ENCODE measurements at regions not wholly inside any gene's neighbourhood (a gene's known extent, or its start where the extent isn't known, plus 50 kb on each side); places are given as distances from the start of the nearest gene placed in this dataset.

GRCh38 chr22:33111491-33111890, 53.3 kb upstream of the SYN3 start:
- Histone ChIP-seq H3K36me3 (ENCODE audit: control insufficient read depth in 2 of 2, insufficient read depth in 2 of 2, low read length in 1 of 2) (no peaks in the 10 kb centered on the region), H3K9me3 (replicated peaks; ENCODE audit: control insufficient read depth, insufficient read depth, low read length) (no peaks in the 10 kb centered on the region), H3K4me3 (no peak overlapping the region), H4K20me1 (ENCODE audit: control insufficient read depth, insufficient read depth) (no peaks in the 10 kb centered on the region), H3K27ac (ENCODE audit: control insufficient read depth, insufficient read depth) (no peak overlapping the region), H2AFZ (ENCODE audit: control insufficient read depth, low read depth, low read length) (no peak overlapping the region), H3K4me2 (ENCODE audit: control insufficient read depth, insufficient read depth) (no peak overlapping the region), H3K79me2 (ENCODE audit: control insufficient read depth, insufficient read depth, low read length) (no peaks in the 10 kb centered on the region), H3K4me1 (ENCODE audit: control insufficient read depth, insufficient read depth, low read length) (no peaks in the 10 kb centered on the region), H3K9ac (ENCODE audit: control insufficient read depth, insufficient read depth, low read length) (no peak overlapping the region), H3K27me3 (replicated peaks in 1 of 2; ENCODE audit: control insufficient read depth in 2 of 2, insufficient read depth in 2 of 2, low read length in 1 of 2) (no peaks in the 10 kb centered on the region)
- no peak for ATAC-seq
- intact Hi-C loops (cut with micrococcal nuclease; ENCODE audit: unreplicated experiment) (no loop called here), in situ Hi-C loops (cut with MboI) (no loop called here)
- WGBS (ENCODE audit: insufficient coverage, insufficient replicate concordance, low lambda C conversion rate, missing lambda C conversion rate), result 7% methylated on average over 4 of the region's 4 CpGs
- no peak for FAIRE-seq
- ChIA-PET CTCF (interaction anchor here (1.0 to 1.5 kb wide), 2 partner anchors 28 to 92 kb away, joined by 3 read pairs; no protein-coding TSS in a partner anchor), SMC1A (ENCODE audit: uncharacterized antibody, unreplicated experiment) (no interaction called here), POLR2A (no interaction called here), RAD21 (ENCODE audit: unreplicated experiment) (no interaction called here)
- no peak for DNase-seq (ENCODE audit: low read depth, low spot score)
- TF ChIP-seq ZNF274 (IDR thresholded peaks at IDR 0.05; ENCODE audit: insufficient read depth, insufficient read length), result no peak
- no peak for TF ChIP-seq PRDM15 (CRISPR knock-in tag; IDR thresholded peaks at IDR 0.05)
- BruUV-seq (replicated peaks), result no TSS peak

GRCh38 chr22:33110562-33111163, 52.5 kb upstream of the SYN3 start:
- ChIA-PET CTCF (interaction anchor here (1.0 kb wide), 1 partner anchor 93 kb away, joined by 3 read pairs; no protein-coding TSS in a partner anchor), RAD21 (ENCODE audit: unreplicated experiment) (no interaction called here), SMC1A (ENCODE audit: uncharacterized antibody, unreplicated experiment) (no interaction called here), POLR2A (no interaction called here)
- Histone ChIP-seq H3K4me3 (no peak overlapping the region), H4K20me1 (ENCODE audit: control insufficient read depth, insufficient read depth) (no peaks in the 10 kb centered on the region), H3K4me1 (ENCODE audit: control insufficient read depth, insufficient read depth, low read length) (no peaks in the 10 kb centered on the region), H2AFZ (ENCODE audit: control insufficient read depth, low read depth, low read length) (no peak overlapping the region), H3K27ac (ENCODE audit: control insufficient read depth, insufficient read depth) (no peak overlapping the region), H3K36me3 (ENCODE audit: control insufficient read depth in 2 of 2, insufficient read depth in 2 of 2, low read length in 1 of 2) (no peaks in the 10 kb centered on the region), H3K9me3 (replicated peaks; ENCODE audit: control insufficient read depth, insufficient read depth, low read length) (no peaks in the 10 kb centered on the region), H3K4me2 (ENCODE audit: control insufficient read depth, insufficient read depth) (no peak overlapping the region), H3K27me3 (replicated peaks in 1 of 2; ENCODE audit: control insufficient read depth in 2 of 2, insufficient read depth in 2 of 2, low read length in 1 of 2) (no peaks in the 10 kb centered on the region), H3K79me2 (ENCODE audit: control insufficient read depth, insufficient read depth, low read length) (no peaks in the 10 kb centered on the region), H3K9ac (ENCODE audit: control insufficient read depth, insufficient read depth, low read length) (no peak overlapping the region)
- DNase-seq (ENCODE audit: low read depth, low spot score) (no peak), ATAC-seq (no peak), FAIRE-seq (no peak)
- intact Hi-C loops (cut with micrococcal nuclease; ENCODE audit: unreplicated experiment) (no loop called here), in situ Hi-C loops (cut with MboI) (no loop called here)
- BruUV-seq (replicated peaks), result no TSS peak
- WGBS (ENCODE audit: insufficient coverage, insufficient replicate concordance, low lambda C conversion rate, missing lambda C conversion rate), result 53% methylated on average over 7 of the region's 7 CpGs
- TF ChIP-seq ELK1 (IDR thresholded peaks at IDR 0.05; ENCODE audit: low read depth, low read length) (no peak), EED (IDR thresholded peaks at IDR 0.05; ENCODE audit: low read depth) (no peak), HDAC2 (IDR thresholded peaks at IDR 0.05) (no peak), SKIL (IDR thresholded peaks at IDR 0.05; ENCODE audit: low read depth, poor library complexity, severe bottlenecking) (no peak), MTA3 (IDR thresholded peaks at IDR 0.05; ENCODE audit: borderline replicate concordance, low read length) (no peak), BACH1 (IDR thresholded peaks at IDR 0.05; ENCODE audit: borderline replicate concordance) (no peak), PML (IDR thresholded peaks at IDR 0.05; ENCODE audit: low read length) (no peak), JUNB (IDR thresholded peaks at IDR 0.05) (no peak), NFYA (IDR thresholded peaks at IDR 0.05; ENCODE audit: borderline replicate concordance, low read depth, low read length) (no peak), MEF2A (IDR thresholded peaks at IDR 0.05; ENCODE audit: insufficient read depth, low read depth, low read length) (no peak)
